ENCODE measurements at regions not wholly inside any gene's neighbourhood (a gene's known extent, or its start where the extent isn't known, plus 50 kb on each side); places are given as distances from the start of the nearest gene placed in this dataset.

GRCh38 chr9:108186642-108187395 is 669.0 kb downstream of the ACTL7B start:
- TF ChIP-seq POLR2A (IDR thresholded peaks at IDR 0.05; ENCODE audit: low read length) (no peak), GATA1 (IDR thresholded peaks at IDR 0.05; ENCODE audit: low read depth, low read length) (no peak)

Data from erythroblast (primary cell).